Ishikawa (cell line): ENCODE measurements at regions not wholly inside any gene's neighbourhood (a gene's known extent, or its start where the extent isn't known, plus 50 kb on each side); places are given as distances from the start of the nearest gene placed in this dataset.

Source experiments
- CEBPB ChIP-seq: IDR thresholded peaks from 2 replicates; pipeline ENCODE4 v1.6.1; 2012
- EP300 ChIP-seq: IDR thresholded peaks from 2 replicates; pipeline ENCODE4 v1.6.1; 2012; ENCODE audit warnings: borderline replicate concordance
- FOXM1 ChIP-seq: IDR thresholded peaks from 2 replicates; pipeline ENCODE4 v1.6.1; 2012; ENCODE audit warnings: low read depth, borderline replicate concordance
- NFIC ChIP-seq: IDR thresholded peaks from 2 replicates; pipeline ENCODE4 v1.6.1; 2012
- RAD21 ChIP-seq: IDR thresholded peaks from 2 replicates; pipeline ENCODE4 v1.6.1; 2012; ENCODE audit warnings: low read depth
- TCF12 ChIP-seq: IDR thresholded peaks from 2 replicates; pipeline ENCODE4 v1.6.1; 2012; ENCODE audit warnings: low read depth
- TEAD4 ChIP-seq: IDR thresholded peaks from 2 replicates; pipeline ENCODE4 v1.6.1; 2012

DNA sequence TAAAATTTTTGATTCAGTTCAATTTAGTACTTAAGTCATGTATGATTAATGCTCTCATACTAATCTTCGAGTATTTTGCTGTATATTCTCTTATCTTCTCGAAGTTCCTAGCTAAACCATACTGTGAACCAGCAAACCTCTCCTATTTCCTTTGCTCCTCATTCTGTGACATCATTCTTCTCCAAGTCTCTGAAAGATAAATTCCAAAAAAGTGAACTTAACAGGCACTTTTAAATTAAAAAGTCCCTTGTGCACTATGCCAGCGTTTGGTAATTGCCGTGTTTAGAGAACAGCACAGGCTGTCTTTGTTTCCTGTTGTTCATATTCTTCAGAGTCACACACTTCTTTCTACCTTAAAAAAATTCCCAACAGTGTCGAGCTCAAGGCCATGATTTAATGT lies 188.4 kb upstream of the PHACTR1 start:
- TF ChIP-seq EP300 (no peak), RAD21 (no peak), TCF12 (no peak), FOXM1 (no peak), CEBPB (no peak), TEAD4 (no peak), NFIC (no peak)
